ENCODE measurements at regions not wholly inside any gene's neighbourhood (a gene's known extent, or its start where the extent isn't known, plus 50 kb on each side); places are given as distances from the start of the nearest gene placed in this dataset.
A peak's percentile ranks its signal among the peaks of the same experiment; 100 is the strongest.

- no peaks in the 10 kb centered on the region for H3K36me3 ChIP-seq
- intact Hi-C loops (cut with DNase I; ENCODE audit: low total_unique reads): no loop called here
- H3K27me3 ChIP-seq: peaks cover 0 to 4% (median 0%) of the 10 kb centered on the region in 3 donors
- no peak overlapping the region for H3K27ac ChIP-seq
- TF ChIP-seq EP300 (IDR thresholded peaks at IDR 0.05): no peak
- no peak for TF ChIP-seq POLR2A (IDR thresholded peaks at IDR 0.05)
- no peak for TF ChIP-seq CTCF (IDR thresholded peaks at IDR 0.05)
- H3K9me3 ChIP-seq: no peaks in the 10 kb centered on the region
- no peak overlapping the region for H3K4me3 ChIP-seq
- no peaks in the 10 kb centered on the region for H3K4me1 ChIP-seq
- 88 to 100% (median 93%) methylated on average over 3 of the region's 3 CpGs for WGBS, 5 donors
- DNase-seq: no peak
These were observed 266.7 kb downstream of the CDH26 start for GRCh38 chr20:60224914-60225313.

GRCh38 chr20:60228255-60228654 is 270.0 kb downstream of the CDH26 start:
- WGBS, 5 donors: 55 to 68% (median 60%) methylated on average over 3 of the region's 3 CpGs
- Histone ChIP-seq H3K27ac (peak overlapping the region in 1 of 5 donors; percentile 61), H3K4me3 (no peak overlapping the region), H3K9me3 (no peaks in the 10 kb centered on the region), H3K27me3 (no peaks in the 10 kb centered on the region), H3K4me1 (no peaks in the 10 kb centered on the region), H3K36me3 (no peaks in the 10 kb centered on the region)
- no peak for TF ChIP-seq POLR2A (IDR thresholded peaks at IDR 0.05)
- TF ChIP-seq EP300 (IDR thresholded peaks at IDR 0.05): no peak
- TF ChIP-seq CTCF (IDR thresholded peaks at IDR 0.05): no peak
- no peak for TF ChIP-seq POLR2AphosphoS5 (IDR thresholded peaks at IDR 0.05)
- DNase-seq: no peak
- intact Hi-C loops (cut with DNase I; ENCODE audit: low total_unique reads): no loop called here

- H3K27me3 ChIP-seq: no peaks in the 10 kb centered on the region
- no peak for DNase-seq
- H3K36me3 ChIP-seq: no peaks in the 10 kb centered on the region
- no peak overlapping the region for H3K27ac ChIP-seq
- WGBS, 5 donors: 76 to 90% (median 82%) methylated on average over 4 of the region's 4 CpGs
- no peaks in the 10 kb centered on the region for H3K9me3 ChIP-seq
- H3K4me1 ChIP-seq: no peaks in the 10 kb centered on the region
- no peak overlapping the region for H3K4me3 ChIP-seq
- intact Hi-C loops (cut with DNase I; ENCODE audit: low total_unique reads): no loop called here
- TF ChIP-seq EP300 (IDR thresholded peaks at IDR 0.05) (no peak), POLR2AphosphoS5 (IDR thresholded peaks at IDR 0.05) (no peak), CTCF (IDR thresholded peaks at IDR 0.05) (no peak), POLR2A (IDR thresholded peaks at IDR 0.05) (no peak)
These were observed 274.2 kb downstream of the CDH26 start for GRCh38 chr20:60232380-60232779.

- no peak overlapping the region for H3K4me3 ChIP-seq
- H3K27me3 ChIP-seq: no peaks in the 10 kb centered on the region
- no peak overlapping the region for H3K27ac ChIP-seq
- H3K4me1 ChIP-seq: no peaks in the 10 kb centered on the region
- WGBS, 5 donors: 66 to 74% (median 67%) methylated on average over 3 of the region's 3 CpGs
- TF ChIP-seq POLR2A (IDR thresholded peaks at IDR 0.05): no peak
- no peak for TF ChIP-seq CTCF (IDR thresholded peaks at IDR 0.05)
- TF ChIP-seq POLR2AphosphoS5 (IDR thresholded peaks at IDR 0.05): no peak
- TF ChIP-seq EP300 (IDR thresholded peaks at IDR 0.05): no peak
- intact Hi-C loops (cut with DNase I; ENCODE audit: low total_unique reads): no loop called here
- no peaks in the 10 kb centered on the region for H3K36me3 ChIP-seq
- DNase-seq: no peak
- H3K9me3 ChIP-seq: no peaks in the 10 kb centered on the region
These were observed 274.9 kb downstream of the CDH26 start for GRCh38 chr20:60233018-60233630.

All from stomach (tissue), 8 donors.